Sigmoid colon (tissue), 4 donors: ENCODE measurements at regions not wholly inside any gene's neighbourhood (a gene's known extent, or its start where the extent isn't known, plus 50 kb on each side); places are given as distances from the start of the nearest gene placed in this dataset.

Experiments used
- EP300 ChIP-seq, 4 donors: sonication (generic); formaldehyde crosslinking; IDR thresholded peaks; one replicate each; pipeline ENCODE4 v1.6.1; 2017; ENCODE audit warnings: antibody characterized with exemption in 4 of 4
- POLR2AphosphoS5 ChIP-seq, 4 donors: sonication (generic); formaldehyde crosslinking; IDR thresholded peaks; one replicate each; pipeline ENCODE4 v1.6.1; 2017; ENCODE audit warnings: antibody characterized with exemption in 4 of 4
- TF ChIP-seq, protein P1 (sequence below), 4 experiments: fragments of 450-650 bp in 3 of 4; fragments of 200-600 bp in 1 of 4; IDR thresholded peaks; one replicate each; pipeline ENCODE4 v1.5.1; 2016 to 2019; ENCODE audit warnings: antibody characterized with exemption in 4 of 4, mild to moderate bottlenecking in 3 of 4, moderate library complexity in 2 of 4

GRCh38 chr20:60525397-60525796 lies 567.2 kb downstream of the CDH26 start:
- TF ChIP-seq EP300 (IDR thresholded peaks at IDR 0.05), result no peak
- TF ChIP-seq, protein P1, sequence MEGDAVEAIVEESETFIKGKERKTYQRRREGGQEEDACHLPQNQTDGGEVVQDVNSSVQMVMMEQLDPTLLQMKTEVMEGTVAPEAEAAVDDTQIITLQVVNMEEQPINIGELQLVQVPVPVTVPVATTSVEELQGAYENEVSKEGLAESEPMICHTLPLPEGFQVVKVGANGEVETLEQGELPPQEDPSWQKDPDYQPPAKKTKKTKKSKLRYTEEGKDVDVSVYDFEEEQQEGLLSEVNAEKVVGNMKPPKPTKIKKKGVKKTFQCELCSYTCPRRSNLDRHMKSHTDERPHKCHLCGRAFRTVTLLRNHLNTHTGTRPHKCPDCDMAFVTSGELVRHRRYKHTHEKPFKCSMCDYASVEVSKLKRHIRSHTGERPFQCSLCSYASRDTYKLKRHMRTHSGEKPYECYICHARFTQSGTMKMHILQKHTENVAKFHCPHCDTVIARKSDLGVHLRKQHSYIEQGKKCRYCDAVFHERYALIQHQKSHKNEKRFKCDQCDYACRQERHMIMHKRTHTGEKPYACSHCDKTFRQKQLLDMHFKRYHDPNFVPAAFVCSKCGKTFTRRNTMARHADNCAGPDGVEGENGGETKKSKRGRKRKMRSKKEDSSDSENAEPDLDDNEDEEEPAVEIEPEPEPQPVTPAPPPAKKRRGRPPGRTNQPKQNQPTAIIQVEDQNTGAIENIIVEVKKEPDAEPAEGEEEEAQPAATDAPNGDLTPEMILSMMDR (IDR thresholded peaks at IDR 0.05), result no peak
- no peak for TF ChIP-seq POLR2AphosphoS5 (IDR thresholded peaks at IDR 0.05)
